Osteocyte (in vitro differentiated cells): ENCODE measurements at regions not wholly inside any gene's neighbourhood (a gene's known extent, or its start where the extent isn't known, plus 50 kb on each side); places are given as distances from the start of the nearest gene placed in this dataset.

Source experiments
- DNase-seq: peaks from one replicate; pipeline ENCODE4 v3.0.0; 2021; ENCODE audit warnings: mixed read lengths; ENCODE audit not compliant: unreplicated experiment; ENCODE audit errors: extremely low spot score
- H3K27ac Mint-ChIP-seq: one replicate; pipeline ENCODE4 v1.8.0; 2021; ENCODE audit warnings: mild to moderate bottlenecking, mixed read lengths; ENCODE audit not compliant: unreplicated experiment
- H3K27me3 Mint-ChIP-seq: one replicate; pipeline ENCODE4 v1.8.0; 2021; ENCODE audit warnings: mixed read lengths; ENCODE audit not compliant: unreplicated experiment
- H3K36me3 Mint-ChIP-seq: one replicate; pipeline ENCODE4 v1.8.0; 2021; ENCODE audit warnings: mixed read lengths; ENCODE audit not compliant: unreplicated experiment
- H3K4me1 Mint-ChIP-seq: one replicate; pipeline ENCODE4 v1.8.0; 2021; ENCODE audit warnings: mixed read lengths; ENCODE audit not compliant: unreplicated experiment
- H3K4me3 Mint-ChIP-seq: one replicate; pipeline ENCODE4 v1.8.0; 2021; ENCODE audit warnings: mild to moderate bottlenecking, moderate library complexity, mixed read lengths; ENCODE audit not compliant: unreplicated experiment
- H3K9me3 Mint-ChIP-seq: one replicate; pipeline ENCODE4 v1.8.0; 2021; ENCODE audit warnings: mixed read lengths; ENCODE audit not compliant: unreplicated experiment
- CTCF ChIP-seq: fragments of 200-600 bp; sonication (generic); IDR thresholded peaks from 2 replicates; pipeline ENCODE4 v1.5.0; 2021; ENCODE audit warnings: antibody characterized with exemption, mild to moderate bottlenecking, moderate library complexity

DNA sequence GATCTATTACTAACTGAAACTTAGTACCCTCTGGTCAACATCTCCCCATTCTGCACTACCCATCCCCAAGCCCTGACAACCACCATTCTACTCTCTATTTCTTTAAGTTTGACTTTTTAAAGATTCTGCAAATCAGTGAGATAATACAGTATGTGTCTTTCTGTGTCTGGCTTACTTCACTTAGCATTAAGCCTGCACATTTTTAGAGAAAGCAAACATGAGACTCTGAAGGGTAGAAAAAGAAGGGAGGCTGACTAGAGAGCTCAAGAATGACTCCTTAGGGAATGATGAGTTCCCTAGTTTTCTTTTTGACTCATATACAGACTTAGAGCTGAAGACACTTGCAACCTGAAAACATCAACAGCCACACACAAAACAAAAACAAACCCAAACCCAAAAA lies 311.3 kb downstream of the SQOR start:
- H3K27ac Mint-ChIP-seq = no peak overlapping the region
- no peak for DNase-seq
- peaks cover 9% of the 10 kb centered on the region for H3K27me3 Mint-ChIP-seq
- H3K9me3 Mint-ChIP-seq = no peaks in the 10 kb centered on the region
- H3K4me3 Mint-ChIP-seq = no peak overlapping the region
- H3K36me3 Mint-ChIP-seq = no peaks in the 10 kb centered on the region
- no peak for TF ChIP-seq CTCF
- no peaks in the 10 kb centered on the region for H3K4me1 Mint-ChIP-seq

- H3K4me3 Mint-ChIP-seq = no peak overlapping the region
- peaks cover 4% of the 10 kb centered on the region for H3K27me3 Mint-ChIP-seq
- no peaks in the 10 kb centered on the region for H3K9me3 Mint-ChIP-seq
- TF ChIP-seq CTCF = no peak
- H3K27ac Mint-ChIP-seq = no peak overlapping the region
- no peaks in the 10 kb centered on the region for H3K4me1 Mint-ChIP-seq
- DNase-seq = no peak
- H3K36me3 Mint-ChIP-seq = no peaks in the 10 kb centered on the region
Observed at GRCh38 chr15:45948181-45948621, 313.4 kb downstream of the SQOR start.

- Mint-ChIP-seq H3K27me3 (peaks cover 6% of the 10 kb centered on the region), H3K27ac (no peak overlapping the region), H3K4me3 (no peak overlapping the region), H3K9me3 (peaks cover 14% of the 10 kb centered on the region), H3K36me3 (no peaks in the 10 kb centered on the region), H3K4me1 (no peaks in the 10 kb centered on the region)
- DNase-seq = no peak
- TF ChIP-seq CTCF = no peak
Observed at GRCh38 chr15:45958924-45959323, 324.1 kb downstream of the SQOR start.

GRCh38 chr15:45962733-45963132 lies 327.9 kb downstream of the SQOR start:
- H3K4me1 Mint-ChIP-seq = no peaks in the 10 kb centered on the region
- TF ChIP-seq CTCF = no peak
- peaks cover 11% of the 10 kb centered on the region for H3K27me3 Mint-ChIP-seq
- no peak overlapping the region for H3K27ac Mint-ChIP-seq
- peaks cover 9% of the 10 kb centered on the region for H3K9me3 Mint-ChIP-seq
- DNase-seq = no peak
- H3K4me3 Mint-ChIP-seq = no peak overlapping the region
- no peaks in the 10 kb centered on the region for H3K36me3 Mint-ChIP-seq

DNA sequence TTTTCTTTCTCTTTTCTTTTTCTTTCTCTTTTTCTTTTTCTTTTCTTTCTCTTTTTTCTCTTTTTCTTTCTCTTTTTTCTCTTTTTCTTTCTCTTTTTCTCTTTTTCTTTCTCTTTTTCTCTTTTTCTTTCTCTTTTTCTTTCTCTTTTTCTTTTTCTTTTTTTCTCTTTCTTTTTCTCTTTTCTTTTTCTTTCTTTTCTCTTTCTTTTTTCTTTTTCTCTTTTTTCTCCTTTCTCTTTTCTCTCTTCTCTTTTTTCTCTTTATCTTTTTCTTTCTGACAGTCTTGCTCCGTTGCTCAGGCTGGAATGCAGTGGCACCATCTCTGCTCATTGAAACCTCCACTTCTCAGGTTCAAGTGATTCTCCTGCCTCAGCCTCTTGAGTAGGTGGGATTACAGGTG lies 335.7 kb downstream of the SQOR start:
- Mint-ChIP-seq H3K27ac (no peak overlapping the region), H3K9me3 (peaks cover 12% of the 10 kb centered on the region), H3K36me3 (no peaks in the 10 kb centered on the region), H3K4me1 (no peaks in the 10 kb centered on the region), H3K27me3 (peaks cover 5% of the 10 kb centered on the region), H3K4me3 (no peak overlapping the region)
- no peak for TF ChIP-seq CTCF
- no peak for DNase-seq
